Endometrium (tissue), 2 donors: ENCODE measurements at regions not wholly inside any gene's neighbourhood (a gene's known extent, or its start where the extent isn't known, plus 50 kb on each side); places are given as distances from the start of the nearest gene placed in this dataset.

ENCODE experiments used
- FAIRE-seq: peaks from 2 replicates; lab custom pipeline; 2012; peaks lifted over from hg19 to GRCh38; lab: Jason Lieb, UNC
- donor health status: control.
- donor health status: control.

- no peak for FAIRE-seq
These were observed 348.9 kb downstream of the PTPRU start for GRCh38 chr1:29585201-29585600.

DNA sequence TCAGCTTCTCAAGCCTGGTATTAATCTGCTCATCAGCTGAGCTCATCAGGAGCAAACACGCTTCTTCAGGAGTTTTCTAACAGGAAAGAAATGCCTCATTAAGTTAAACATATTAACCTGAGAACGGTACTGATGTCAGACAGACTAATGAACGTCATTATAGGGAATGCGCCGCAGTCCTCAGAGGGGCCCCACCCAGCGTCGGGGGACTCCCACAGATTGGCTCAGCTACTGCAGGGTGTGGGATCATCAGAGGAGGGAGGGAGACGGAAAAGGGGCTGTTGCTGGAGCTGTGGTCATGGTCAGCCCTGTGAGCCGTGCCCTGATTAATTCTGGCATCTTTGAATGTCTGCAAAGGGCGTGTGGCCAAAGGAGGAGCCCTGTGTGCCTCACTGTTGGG is 348.5 kb downstream of the PTPRU start:
- FAIRE-seq, result no peak

DNA sequence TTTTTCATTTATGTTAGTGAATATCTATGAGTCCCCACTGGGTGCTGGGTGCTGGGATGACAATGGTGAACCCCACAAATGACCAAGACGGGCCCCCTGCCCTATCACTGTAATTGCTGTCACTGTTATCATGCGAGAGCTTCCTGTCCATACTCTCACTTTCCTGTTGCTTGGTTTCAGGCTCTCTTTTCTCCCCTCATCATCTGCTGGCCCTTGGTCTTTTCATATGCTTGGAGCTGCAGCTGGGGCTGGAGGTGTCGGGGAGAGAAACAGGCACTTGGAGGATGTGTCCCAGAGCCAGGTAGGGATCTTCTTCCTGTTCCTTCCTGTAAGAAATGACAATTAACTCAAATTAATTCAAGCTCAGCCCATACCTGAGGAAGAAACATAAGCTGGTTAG is 348.0 kb downstream of the PTPRU start:
- no peak for FAIRE-seq

DNA sequence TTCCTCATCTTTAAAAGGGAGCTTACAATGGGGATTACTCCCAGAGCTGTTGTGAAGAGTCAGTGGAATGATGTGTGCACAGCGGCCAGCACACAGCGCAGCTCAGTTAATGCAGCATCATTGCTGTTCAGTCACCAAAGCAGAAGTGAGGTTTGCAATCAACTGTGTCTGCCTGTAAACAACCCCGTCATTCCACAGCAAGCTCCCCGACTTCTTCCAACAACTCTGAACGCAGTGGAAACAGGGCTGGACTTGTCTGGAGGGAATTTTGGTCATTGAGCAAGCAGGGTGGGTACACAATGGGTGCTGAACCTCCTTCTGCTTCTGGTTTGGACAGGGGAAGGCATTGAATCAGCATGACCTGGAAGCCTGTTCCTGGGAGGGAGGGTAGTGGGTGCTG is 347.4 kb downstream of the PTPRU start:
- FAIRE-seq, result no peak

GRCh38 chr1:29581256-29581655 is 344.9 kb downstream of the PTPRU start:
- no peak for FAIRE-seq

GRCh38 chr1:29579821-29580425 is 343.6 kb downstream of the PTPRU start:
- FAIRE-seq, result no peak

GRCh38 chr1:29577512-29577911 is 341.2 kb downstream of the PTPRU start:
- FAIRE-seq, result no peak

GRCh38 chr1:29576510-29576909 is 340.2 kb downstream of the PTPRU start:
- no peak for FAIRE-seq

DNA sequence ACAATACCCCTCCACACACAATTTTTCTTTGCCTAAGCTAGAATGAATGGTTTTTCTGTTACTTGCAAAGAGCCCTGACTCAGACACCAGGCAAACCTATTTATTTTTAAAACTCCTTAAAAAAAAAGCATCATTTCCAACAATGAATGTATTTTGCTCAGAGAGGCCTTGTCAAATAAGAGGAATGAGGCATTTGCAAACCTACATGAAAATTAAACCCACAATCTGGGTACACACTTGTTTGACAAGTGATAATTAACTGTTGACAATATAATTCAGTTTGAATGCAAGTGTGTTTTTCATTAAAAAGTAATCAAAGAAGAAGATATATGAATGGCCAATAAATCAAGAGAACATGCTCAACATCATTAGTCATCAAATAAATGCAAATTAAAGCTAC is 339.5 kb downstream of the PTPRU start:
- FAIRE-seq, result no peak

DNA sequence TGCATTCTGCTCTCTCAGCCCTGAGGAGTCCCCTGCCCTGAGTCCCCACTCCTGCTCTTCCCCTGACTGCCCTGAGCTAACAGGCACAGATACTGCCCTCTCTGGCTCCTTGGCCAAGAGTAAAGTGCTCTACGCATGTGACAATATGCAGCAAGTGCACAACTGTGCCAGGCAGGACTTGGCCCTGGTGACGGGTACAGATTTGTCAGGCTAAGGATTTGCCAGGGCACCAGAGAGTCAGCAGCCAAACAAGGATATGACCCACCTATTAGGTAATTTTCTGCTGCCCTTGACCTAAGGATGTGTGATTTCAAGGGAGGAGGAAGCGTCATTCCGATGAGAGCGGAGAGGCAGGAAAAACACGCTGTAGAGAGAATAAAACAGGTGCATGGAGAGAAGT is 339.0 kb downstream of the PTPRU start:
- FAIRE-seq, result no peak

DNA sequence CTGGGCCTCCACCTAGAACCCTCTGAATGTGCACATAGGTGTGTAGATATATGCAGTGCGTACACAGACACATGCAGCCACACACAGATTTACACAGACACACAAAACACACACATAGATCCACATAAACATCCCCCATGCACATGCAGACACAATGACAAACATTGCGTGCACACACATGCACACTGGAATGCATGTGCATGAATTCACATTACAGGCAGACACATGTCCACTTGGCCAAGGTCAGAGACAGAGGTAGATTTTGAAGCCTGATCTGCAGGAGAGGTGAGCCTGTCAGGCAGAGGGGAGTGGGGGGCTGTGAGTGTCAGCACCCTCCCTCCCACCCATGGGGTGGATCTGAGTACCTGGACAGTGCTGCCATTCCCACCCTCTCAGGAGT is 338.5 kb downstream of the PTPRU start:
- FAIRE-seq, result no peak

DNA sequence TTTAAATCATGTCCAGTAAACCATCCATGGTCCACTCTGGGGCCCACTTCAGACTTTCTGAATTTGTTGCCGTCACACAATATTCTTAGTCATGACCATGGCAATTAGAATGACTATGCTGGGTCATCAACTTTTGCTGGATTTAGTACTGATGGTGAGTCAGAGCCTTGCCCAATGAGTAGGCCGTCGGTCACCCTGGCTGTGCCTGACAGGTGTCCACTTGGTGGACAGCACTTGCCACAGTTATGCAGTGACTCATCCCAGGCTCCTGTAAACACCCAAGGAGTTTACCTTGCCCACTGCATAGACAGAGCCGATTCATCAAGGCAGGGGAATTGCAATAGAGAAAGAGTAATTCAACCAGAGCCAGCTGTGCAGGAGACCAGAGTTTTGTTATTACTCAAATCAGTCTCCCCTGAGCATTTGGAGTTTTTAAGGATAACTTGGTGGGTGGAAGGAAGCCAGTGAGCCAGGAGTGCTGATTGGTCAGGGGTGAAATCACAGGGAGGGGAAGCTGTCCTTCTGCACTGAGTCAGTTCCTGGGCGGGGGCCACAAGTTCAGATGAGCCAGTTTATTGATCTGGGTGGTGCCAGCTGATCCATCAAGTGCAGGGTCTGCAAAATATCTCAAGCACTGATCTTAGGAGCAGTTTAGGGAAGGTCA is 333.8 kb downstream of the PTPRU start:
- FAIRE-seq, result no peak

- FAIRE-seq, result no peak
These were observed 330.9 kb downstream of the PTPRU start for GRCh38 chr1:29567257-29567656.

GRCh38 chr1:29565490-29565889 is 329.2 kb downstream of the PTPRU start:
- FAIRE-seq, result no peak

GRCh38 chr1:29563571-29563970 is 327.2 kb downstream of the PTPRU start:
- FAIRE-seq, result no peak

- FAIRE-seq, result no peak
These were observed 326.8 kb downstream of the PTPRU start for GRCh38 chr1:29563092-29563491.

DNA sequence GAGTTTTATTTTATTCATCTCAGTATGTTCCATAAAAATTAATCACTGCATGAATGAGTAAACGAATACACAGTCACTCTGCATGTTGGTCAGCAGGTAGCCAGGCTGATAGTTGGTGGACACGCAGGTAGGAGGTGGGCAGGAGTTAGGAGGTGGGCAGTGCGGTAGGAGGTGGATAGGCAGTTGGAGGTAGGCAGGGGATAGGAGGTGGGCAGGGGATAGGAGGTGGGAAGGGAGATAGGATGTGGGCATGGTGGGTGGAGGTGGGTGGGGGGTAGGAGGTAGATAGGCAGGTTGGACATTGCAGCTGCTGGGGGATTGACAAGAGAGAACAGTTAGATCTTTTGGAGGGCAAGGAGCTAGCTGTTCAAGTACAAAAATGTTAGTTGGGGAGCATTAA is 322.7 kb downstream of the PTPRU start:
- no peak for FAIRE-seq

- no peak for FAIRE-seq
These were observed 321.6 kb downstream of the PTPRU start for GRCh38 chr1:29557701-29558600.

GRCh38 chr1:29557066-29557465 is 320.7 kb downstream of the PTPRU start:
- no peak for FAIRE-seq

GRCh38 chr1:29556657-29557056 is 320.3 kb downstream of the PTPRU start:
- no peak for FAIRE-seq

DNA sequence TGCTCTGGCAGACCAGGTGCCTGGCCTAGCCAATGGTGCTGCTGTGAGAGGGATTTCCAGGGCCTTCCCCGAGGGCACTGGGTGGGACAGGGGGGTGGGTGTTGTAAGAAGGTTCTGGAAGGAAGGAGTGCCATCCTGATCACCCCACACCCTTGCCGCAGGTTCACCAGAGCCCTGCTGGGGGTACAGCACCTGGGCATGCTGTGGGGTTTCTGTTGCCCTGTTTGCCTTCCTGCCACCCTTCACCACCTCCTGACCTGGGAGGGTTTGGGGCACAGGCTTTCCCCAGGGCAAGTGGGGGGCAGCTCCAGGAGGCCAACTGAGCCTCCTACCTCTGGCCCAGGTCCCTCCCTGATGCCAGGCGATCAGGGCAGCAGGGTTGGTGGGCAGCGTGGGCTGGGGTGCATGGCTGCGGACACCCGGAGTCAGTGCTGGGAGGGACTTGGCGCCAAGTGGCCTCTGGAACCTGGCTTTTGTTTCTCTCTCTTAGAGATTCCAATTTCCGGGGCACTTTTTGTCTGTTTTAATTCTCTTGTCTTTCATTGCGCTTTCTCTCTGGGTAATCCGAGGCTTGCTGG is 318.8 kb downstream of the PTPRU start:
- FAIRE-seq, result no peak

DNA sequence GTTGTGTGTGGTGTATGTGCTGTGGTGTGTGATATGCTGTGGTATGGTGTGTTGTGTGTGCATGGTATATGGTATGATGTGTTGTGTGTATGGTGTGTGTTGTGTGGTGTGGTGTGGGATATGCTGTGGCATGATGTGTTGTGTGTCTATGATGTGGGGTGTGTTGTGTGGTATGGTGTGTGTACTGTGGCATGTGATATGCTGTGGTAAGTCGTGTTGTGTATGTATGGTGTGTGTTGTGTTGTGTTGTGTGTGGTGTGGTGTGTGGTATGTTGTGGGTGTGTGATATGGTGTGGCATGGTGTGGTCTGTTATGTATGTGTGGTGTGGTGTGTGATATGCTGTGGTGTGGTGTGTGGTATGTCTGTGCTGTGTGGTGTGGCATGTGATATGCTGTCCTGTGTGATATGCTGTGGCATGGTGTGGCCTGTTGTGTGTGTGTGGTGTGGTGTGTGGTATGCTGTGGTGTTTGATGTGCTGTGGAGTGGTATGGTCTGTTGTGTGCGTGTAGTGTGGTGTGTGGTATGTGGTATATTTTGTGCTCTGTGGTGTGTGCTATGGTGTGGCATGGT is 318.0 kb downstream of the PTPRU start:
- FAIRE-seq, result no peak
